Suppressor macrophage (primary cell): ENCODE measurements at regions not wholly inside any gene's neighbourhood (a gene's known extent, or its start where the extent isn't known, plus 50 kb on each side); places are given as distances from the start of the nearest gene placed in this dataset.

Experiments used
- DNase-seq, 4 experiments: peaks; one replicate each; pipeline ENCODE4 v3.0.0-alpha.2; 2020 to 2022

- DNase-seq, result peak in 3 of 4 experiments; percentile 13 to 61 (median 45)
These were observed 179.7 kb upstream of the TET2 start for GRCh38 chr4:104967034-104967401.

- no peak for DNase-seq
These were observed 177.1 kb upstream of the TET2 start for GRCh38 chr4:104969394-104970082.

GRCh38 chr4:104971462-104971861 is 175.2 kb upstream of the TET2 start:
- no peak for DNase-seq

GRCh38 chr4:104973708-104974107 is 173.0 kb upstream of the TET2 start:
- DNase-seq, result no peak

- DNase-seq, result no peak
These were observed 171.1 kb upstream of the TET2 start for GRCh38 chr4:104975617-104976016.

- DNase-seq, result peak; percentile 17 to 62 (median 34)
These were observed 170.4 kb upstream of the TET2 start for GRCh38 chr4:104976262-104976661.

GRCh38 chr4:104979083-104979760 is 167.5 kb upstream of the TET2 start:
- DNase-seq, result no peak

GRCh38 chr4:104983615-104984179 is 163.0 kb upstream of the TET2 start:
- no peak for DNase-seq

GRCh38 chr4:104986306-104986705 is 160.4 kb upstream of the TET2 start:
- no peak for DNase-seq

- DNase-seq, result no peak
These were observed 157.3 kb upstream of the TET2 start for GRCh38 chr4:104989371-104989770.

- no peak for DNase-seq
These were observed 144.4 kb upstream of the TET2 start for GRCh38 chr4:105002278-105002677.

- DNase-seq, result peak in 3 of 4 experiments; percentile 12 to 59 (median 58)
These were observed 132.4 kb upstream of the TET2 start for GRCh38 chr4:105014234-105014633.

- DNase-seq, result peak; percentile 24 to 73 (median 64)
These were observed 132.0 kb upstream of the TET2 start for GRCh38 chr4:105014635-105015034.

- no peak for DNase-seq
These were observed 130.9 kb upstream of the TET2 start for GRCh38 chr4:105015750-105016149.

GRCh38 chr4:105022811-105023667 is 123.6 kb upstream of the TET2 start:
- peak; percentile 45 to 69 (median 58) for DNase-seq

- no peak for DNase-seq
These were observed 123.0 kb upstream of the TET2 start for GRCh38 chr4:105023668-105024055.

- no peak for DNase-seq
These were observed 121.2 kb upstream of the TET2 start for GRCh38 chr4:105025263-105026017.

- DNase-seq, result no peak
These were observed 109.7 kb upstream of the TET2 start for GRCh38 chr4:105036991-105037390.

- DNase-seq, result no peak
These were observed 104.2 kb upstream of the TET2 start for GRCh38 chr4:105042451-105042850.

GRCh38 chr4:105050896-105051295 is 95.8 kb upstream of the TET2 start:
- DNase-seq, result peak in 3 of 4 experiments; percentile 29 to 65 (median 52)

- peak; percentile 64 to 82 (median 74) for DNase-seq
These were observed 89.1 kb upstream of the TET2 start for GRCh38 chr4:105057370-105058105.
